Keratinocyte (primary cell): ENCODE measurements at regions not wholly inside any gene's neighbourhood (a gene's known extent, or its start where the extent isn't known, plus 50 kb on each side); places are given as distances from the start of the nearest gene placed in this dataset.

ENCODE experiments used
- DNase-seq: peaks from one replicate; pipeline ENCODE4 v3.0.0-alpha.2; 2011; ENCODE audit warnings: low read depth, missing footprints, low spot score
- FAIRE-seq: peaks from 2 replicates; lab custom pipeline; 2011; peaks lifted over from hg19 to GRCh38; lab: Jason Lieb, UNC
- H2AFZ ChIP-seq: 2 replicates; pipeline ENCODE4 v1.6.0; 2012; ENCODE audit warnings: low read length, control low read depth, inconsistent platforms; ENCODE audit not compliant: control insufficient read depth
- H3K27ac ChIP-seq: 2 replicates; pipeline ENCODE4 v1.5.1; 2011; ENCODE audit warnings: low read length; ENCODE audit not compliant: control insufficient read depth, insufficient read depth
- H3K27me3 ChIP-seq: 3 replicates; pipeline ENCODE4 v1.6.0; 2011; ENCODE audit warnings: low read length; ENCODE audit not compliant: control insufficient read depth, insufficient read depth; ENCODE audit errors: extremely low read depth
- H3K36me3 ChIP-seq, 2 experiments: 2 replicates in 1 of 2; 3 replicates in 1 of 2; pipeline ENCODE4 v1.5.1; 2011; ENCODE audit warnings: low read length in 2 of 2, mild to moderate bottlenecking in 1 of 2; ENCODE audit not compliant: control insufficient read depth in 2 of 2, insufficient read depth in 2 of 2; ENCODE audit errors: extremely low read depth in 1 of 2
- H3K4me1 ChIP-seq: 3 replicates; pipeline ENCODE4 v1.5.1; 2011; ENCODE audit warnings: low read length; ENCODE audit not compliant: control insufficient read depth, insufficient read depth; ENCODE audit errors: extremely low read depth
- H3K4me2 ChIP-seq: 3 replicates; pipeline ENCODE4 v1.6.0; 2011; ENCODE audit warnings: low read depth, low read length; ENCODE audit not compliant: control insufficient read depth, insufficient read depth; ENCODE audit errors: extremely low read depth
- H3K4me3 ChIP-seq, 3 experiments: fragments of 200-600 bp in 1 of 3; sonication (generic) in 1 of 3; 2 replicates in 2 of 3; 3 replicates in 1 of 3; pipeline ENCODE4 v1.5.1; 2011 to 2016; ENCODE audit warnings: low read length in 3 of 3, mild to moderate bottlenecking in 3 of 3, control low read depth in 2 of 3, inconsistent platforms in 1 of 3, low read depth in 1 of 3, mixed read lengths in 1 of 3, mixed run types in 1 of 3, moderate library complexity in 1 of 3; ENCODE audit not compliant: control insufficient read depth in 2 of 3, insufficient read depth in 2 of 3; ENCODE audit errors: extremely low read depth in 1 of 3
- H3K79me2 ChIP-seq: 2 replicates; pipeline ENCODE4 v1.6.0; 2012; ENCODE audit warnings: low read length; ENCODE audit not compliant: control insufficient read depth, insufficient read depth
- H3K9ac ChIP-seq: 3 replicates; pipeline ENCODE4 v1.6.0; 2011; ENCODE audit warnings: low read length; ENCODE audit not compliant: control insufficient read depth, insufficient read depth; ENCODE audit errors: extremely low read depth
- H3K9me1 ChIP-seq: 3 replicates; pipeline ENCODE4 v1.6.0; 2011; ENCODE audit warnings: low read length; ENCODE audit not compliant: control insufficient read depth, insufficient read depth; ENCODE audit errors: extremely low read depth
- H3K9me3 ChIP-seq: 2 replicates; pipeline ENCODE4 v1.5.1; 2012; ENCODE audit warnings: low read depth, low read length; ENCODE audit not compliant: control insufficient read depth
- H4K20me1 ChIP-seq: 3 replicates; pipeline ENCODE4 v1.6.0; 2011; ENCODE audit warnings: low read length; ENCODE audit not compliant: control insufficient read depth, insufficient read depth; ENCODE audit errors: extremely low read depth
- CTCF ChIP-seq, 3 experiments: IDR thresholded peaks in 1 of 3; conservative IDR thresholded peaks in 1 of 3; optimal IDR thresholded peaks in 1 of 3; 2 replicates in 2 of 3; 3 replicates in 1 of 3; pipeline versions ENCODE3 to v1.5.1; 2011; ENCODE audit warnings: low read length in 3 of 3, mild to moderate bottlenecking in 3 of 3, moderate library complexity in 2 of 3, control low read depth in 1 of 3, inconsistent platforms in 1 of 3; ENCODE audit not compliant: insufficient read depth in 2 of 3; ENCODE audit errors: extremely low read depth in 1 of 3
- EZH2 ChIP-seq: IDR thresholded peaks from one replicate; pipeline ENCODE4 v1.6.1; 2012; ENCODE audit warnings: inconsistent platforms, mild to moderate bottlenecking, low read length, moderate library complexity
- dilution Hi-C: fragments of 300-500 bp; cut with MboI; formaldehyde crosslinking; loops from one replicate; pipeline ENCODE4 v1.7.0; 2020; ENCODE audit warnings: low sequenced_read_pairs; ENCODE audit not compliant: extremely low pct_ligation_motif_present

DNA sequence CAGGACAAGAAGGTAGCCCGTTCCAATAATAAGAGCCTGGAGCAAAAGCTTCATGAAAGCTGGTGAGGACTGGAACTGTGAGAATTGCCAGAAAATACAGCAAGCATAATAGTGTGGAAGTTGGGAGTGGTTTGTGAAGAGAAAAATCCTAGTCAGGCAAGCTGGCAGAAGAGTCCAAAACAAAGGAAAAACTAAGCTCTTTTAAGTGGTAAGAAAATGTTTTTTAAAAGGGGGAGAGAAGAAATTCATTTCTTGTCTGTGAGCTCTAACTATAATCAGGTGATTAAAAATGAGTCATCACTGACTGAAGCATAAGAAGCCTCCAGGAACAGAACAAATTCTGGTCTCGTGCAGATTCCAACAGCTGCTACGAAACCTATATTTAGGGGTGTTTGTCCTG, 102.6 kb downstream of the CAAP1 start:
- H3K9me1 ChIP-seq, result no peaks in the 10 kb centered on the region
- H3K4me3 ChIP-seq, result no peak overlapping the region
- peaks cover 6% of the 10 kb centered on the region for H3K27me3 ChIP-seq
- dilution Hi-C loops, result no loop called here
- peaks cover 2% of the 10 kb centered on the region for H3K4me1 ChIP-seq
- no peak for DNase-seq
- H2AFZ ChIP-seq, result peak overlapping the region; percentile 32
- H4K20me1 ChIP-seq, result no peaks in the 10 kb centered on the region
- no peaks in the 10 kb centered on the region for H3K36me3 ChIP-seq
- H3K9ac ChIP-seq, result no peak overlapping the region
- peak; percentile 17 for FAIRE-seq
- H3K4me2 ChIP-seq, result peak overlapping the region; percentile 41
- TF ChIP-seq EZH2 (no peak), CTCF (optimal IDR thresholded peaks at IDR 0.05 in 1 of 3, IDR thresholded peaks at IDR 0.05 in 1 of 3, conservative IDR thresholded peaks at IDR 0.05 in 1 of 3; ENCODE audit: extremely low read depth in 1 of 3, insufficient read depth in 2 of 3, low read length in 3 of 3) (no peak)
- no peaks in the 10 kb centered on the region for H3K79me2 ChIP-seq
- no peaks in the 10 kb centered on the region for H3K9me3 ChIP-seq
- H3K27ac ChIP-seq, result no peak overlapping the region

DNA sequence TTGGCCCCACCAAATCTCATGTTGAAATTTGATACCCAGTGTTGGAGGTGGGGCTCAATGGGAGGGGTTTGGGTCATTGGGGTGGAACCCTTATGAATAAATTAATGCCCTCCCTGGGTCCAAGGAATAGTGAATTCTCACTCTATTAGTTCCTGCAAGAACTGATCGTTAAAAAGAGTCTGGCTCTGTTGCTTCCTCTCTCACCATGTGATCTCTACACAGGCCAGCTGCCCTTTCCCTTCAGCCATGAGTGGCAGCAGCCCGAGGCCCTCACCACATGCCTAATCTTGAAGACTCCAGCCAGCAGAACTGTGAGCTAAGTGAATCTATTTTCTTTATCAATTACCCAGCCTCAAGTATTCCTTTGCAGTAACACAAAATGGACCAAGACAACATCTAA, 106.0 kb downstream of the CAAP1 start:
- FAIRE-seq (no peak), DNase-seq (no peak)
- dilution Hi-C loops, result no loop called here

More for the DNA sequence above, 106.0 kb downstream of the CAAP1 start:
- Histone ChIP-seq H3K27ac (no peak overlapping the region), H3K4me1 (peaks cover 2% of the 10 kb centered on the region), H3K9me1 (no peaks in the 10 kb centered on the region), H4K20me1 (no peaks in the 10 kb centered on the region), H2AFZ (no peak overlapping the region), H3K36me3 (no peaks in the 10 kb centered on the region), H3K4me2 (no peak overlapping the region), H3K9ac (no peak overlapping the region), H3K4me3 (no peak overlapping the region), H3K9me3 (no peaks in the 10 kb centered on the region), H3K79me2 (no peaks in the 10 kb centered on the region), H3K27me3 (peaks cover 6% of the 10 kb centered on the region)
- TF ChIP-seq CTCF (optimal IDR thresholded peaks at IDR 0.05 in 1 of 3, IDR thresholded peaks at IDR 0.05 in 1 of 3, conservative IDR thresholded peaks at IDR 0.05 in 1 of 3; ENCODE audit: extremely low read depth in 1 of 3, insufficient read depth in 2 of 3, low read length in 3 of 3), result no peak
- no peak for TF ChIP-seq EZH2
